ENCODE measurements at regions not wholly inside any gene's neighbourhood (a gene's known extent, or its start where the extent isn't known, plus 50 kb on each side); places are given as distances from the start of the nearest gene placed in this dataset.

DNA sequence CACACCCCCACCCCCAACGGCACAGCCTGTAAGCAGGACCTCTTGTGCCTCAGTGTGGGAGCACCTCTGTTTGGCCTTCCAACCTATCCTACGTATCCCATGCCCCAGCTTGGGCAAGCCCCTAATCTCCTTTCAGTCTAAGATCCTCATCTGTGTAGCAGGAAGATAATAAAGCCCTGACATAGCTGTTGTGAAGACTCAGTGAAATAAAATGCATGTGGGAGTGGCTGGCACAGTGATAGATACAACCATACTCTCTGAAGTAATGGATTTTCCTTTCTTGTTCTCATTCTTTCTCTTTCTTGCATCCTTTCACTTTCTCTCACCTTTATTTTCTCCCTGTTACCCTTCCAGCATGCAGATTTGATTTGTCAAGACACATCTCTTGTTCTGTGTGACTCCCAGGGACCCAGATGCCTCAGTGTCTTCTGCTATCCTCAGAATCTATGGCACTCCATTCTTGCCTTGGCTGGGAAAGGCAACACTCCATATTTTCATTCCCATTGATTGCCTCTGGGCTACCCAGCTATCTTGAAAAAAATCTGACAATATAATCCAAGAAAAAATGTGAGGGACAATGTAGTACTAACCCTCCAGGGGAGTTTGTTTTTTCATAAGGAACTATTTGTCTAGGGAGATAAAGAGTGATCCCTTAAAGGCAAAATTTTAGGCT is 207.2 kb upstream of the SETBP1 start:
- Histone ChIP-seq H3K4me3 (ENCODE audit: low read depth, low read length) (no peak overlapping the region), H3K4me1 (ENCODE audit: control insufficient read depth, insufficient read depth, low read length) (no peaks in the 10 kb centered on the region), H3K9me3 (ENCODE audit: control insufficient read depth, insufficient read depth, low read depth, low read length) (no peaks in the 10 kb centered on the region), H3K36me3 (ENCODE audit: control insufficient read depth in 2 of 2, insufficient read depth in 1 of 2, low read length in 2 of 2) (no peaks in the 10 kb centered on the region), H3K27ac (ENCODE audit: extremely low read depth, low read depth, low read length) (no peak overlapping the region)
- TF ChIP-seq, protein P1, sequence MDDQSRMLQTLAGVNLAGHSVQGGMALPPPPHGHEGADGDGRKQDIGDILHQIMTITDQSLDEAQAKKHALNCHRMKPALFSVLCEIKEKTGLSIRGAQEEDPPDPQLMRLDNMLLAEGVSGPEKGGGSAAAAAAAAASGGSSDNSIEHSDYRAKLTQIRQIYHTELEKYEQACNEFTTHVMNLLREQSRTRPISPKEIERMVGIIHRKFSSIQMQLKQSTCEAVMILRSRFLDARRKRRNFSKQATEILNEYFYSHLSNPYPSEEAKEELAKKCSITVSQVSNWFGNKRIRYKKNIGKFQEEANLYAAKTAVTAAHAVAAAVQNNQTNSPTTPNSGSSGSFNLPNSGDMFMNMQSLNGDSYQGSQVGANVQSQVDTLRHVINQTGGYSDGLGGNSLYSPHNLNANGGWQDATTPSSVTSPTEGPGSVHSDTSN (CRISPR knock-in tag; IDR thresholded peaks at IDR 0.05): no peak
- TF ChIP-seq ZNF473 (tag by site-specific recombination; IDR thresholded peaks at IDR 0.05) (no peak), ZNF112 (tag by site-specific recombination; IDR thresholded peaks at IDR 0.05) (no peak), ZNF596 (tag by site-specific recombination; IDR thresholded peaks at IDR 0.05) (no peak), SETDB1 (IDR thresholded peaks at IDR 0.05; ENCODE audit: insufficient read length, low read length) (no peak), ZBTB17 (tag by site-specific recombination; IDR thresholded peaks at IDR 0.05) (no peak), ZNF341 (tag by site-specific recombination; IDR thresholded peaks at IDR 0.05; ENCODE audit: low read depth) (no peak)
- TF ChIP-seq, protein P2, sequence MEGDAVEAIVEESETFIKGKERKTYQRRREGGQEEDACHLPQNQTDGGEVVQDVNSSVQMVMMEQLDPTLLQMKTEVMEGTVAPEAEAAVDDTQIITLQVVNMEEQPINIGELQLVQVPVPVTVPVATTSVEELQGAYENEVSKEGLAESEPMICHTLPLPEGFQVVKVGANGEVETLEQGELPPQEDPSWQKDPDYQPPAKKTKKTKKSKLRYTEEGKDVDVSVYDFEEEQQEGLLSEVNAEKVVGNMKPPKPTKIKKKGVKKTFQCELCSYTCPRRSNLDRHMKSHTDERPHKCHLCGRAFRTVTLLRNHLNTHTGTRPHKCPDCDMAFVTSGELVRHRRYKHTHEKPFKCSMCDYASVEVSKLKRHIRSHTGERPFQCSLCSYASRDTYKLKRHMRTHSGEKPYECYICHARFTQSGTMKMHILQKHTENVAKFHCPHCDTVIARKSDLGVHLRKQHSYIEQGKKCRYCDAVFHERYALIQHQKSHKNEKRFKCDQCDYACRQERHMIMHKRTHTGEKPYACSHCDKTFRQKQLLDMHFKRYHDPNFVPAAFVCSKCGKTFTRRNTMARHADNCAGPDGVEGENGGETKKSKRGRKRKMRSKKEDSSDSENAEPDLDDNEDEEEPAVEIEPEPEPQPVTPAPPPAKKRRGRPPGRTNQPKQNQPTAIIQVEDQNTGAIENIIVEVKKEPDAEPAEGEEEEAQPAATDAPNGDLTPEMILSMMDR (tag by site-specific recombination; IDR thresholded peaks at IDR 0.05): no peak
- TF ChIP-seq, protein P3, sequence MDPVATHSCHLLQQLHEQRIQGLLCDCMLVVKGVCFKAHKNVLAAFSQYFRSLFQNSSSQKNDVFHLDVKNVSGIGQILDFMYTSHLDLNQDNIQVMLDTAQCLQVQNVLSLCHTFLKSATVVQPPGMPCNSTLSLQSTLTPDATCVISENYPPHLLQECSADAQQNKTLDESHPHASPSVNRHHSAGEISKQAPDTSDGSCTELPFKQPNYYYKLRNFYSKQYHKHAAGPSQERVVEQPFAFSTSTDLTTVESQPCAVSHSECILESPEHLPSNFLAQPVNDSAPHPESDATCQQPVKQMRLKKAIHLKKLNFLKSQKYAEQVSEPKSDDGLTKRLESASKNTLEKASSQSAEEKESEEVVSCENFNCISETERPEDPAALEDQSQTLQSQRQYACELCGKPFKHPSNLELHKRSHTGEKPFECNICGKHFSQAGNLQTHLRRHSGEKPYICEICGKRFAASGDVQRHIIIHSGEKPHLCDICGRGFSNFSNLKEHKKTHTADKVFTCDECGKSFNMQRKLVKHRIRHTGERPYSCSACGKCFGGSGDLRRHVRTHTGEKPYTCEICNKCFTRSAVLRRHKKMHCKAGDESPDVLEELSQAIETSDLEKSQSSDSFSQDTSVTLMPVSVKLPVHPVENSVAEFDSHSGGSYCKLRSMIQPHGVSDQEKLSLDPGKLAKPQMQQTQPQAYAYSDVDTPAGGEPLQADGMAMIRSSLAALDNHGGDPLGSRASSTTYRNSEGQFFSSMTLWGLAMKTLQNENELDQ (tag by site-specific recombination; IDR thresholded peaks at IDR 0.05; ENCODE audit: low read depth): no peak
- TF ChIP-seq, protein P4, sequence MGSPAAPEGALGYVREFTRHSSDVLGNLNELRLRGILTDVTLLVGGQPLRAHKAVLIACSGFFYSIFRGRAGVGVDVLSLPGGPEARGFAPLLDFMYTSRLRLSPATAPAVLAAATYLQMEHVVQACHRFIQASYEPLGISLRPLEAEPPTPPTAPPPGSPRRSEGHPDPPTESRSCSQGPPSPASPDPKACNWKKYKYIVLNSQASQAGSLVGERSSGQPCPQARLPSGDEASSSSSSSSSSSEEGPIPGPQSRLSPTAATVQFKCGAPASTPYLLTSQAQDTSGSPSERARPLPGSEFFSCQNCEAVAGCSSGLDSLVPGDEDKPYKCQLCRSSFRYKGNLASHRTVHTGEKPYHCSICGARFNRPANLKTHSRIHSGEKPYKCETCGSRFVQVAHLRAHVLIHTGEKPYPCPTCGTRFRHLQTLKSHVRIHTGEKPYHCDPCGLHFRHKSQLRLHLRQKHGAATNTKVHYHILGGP (tag by site-specific recombination; IDR thresholded peaks at IDR 0.05): no peak
- TF ChIP-seq, protein P5, sequence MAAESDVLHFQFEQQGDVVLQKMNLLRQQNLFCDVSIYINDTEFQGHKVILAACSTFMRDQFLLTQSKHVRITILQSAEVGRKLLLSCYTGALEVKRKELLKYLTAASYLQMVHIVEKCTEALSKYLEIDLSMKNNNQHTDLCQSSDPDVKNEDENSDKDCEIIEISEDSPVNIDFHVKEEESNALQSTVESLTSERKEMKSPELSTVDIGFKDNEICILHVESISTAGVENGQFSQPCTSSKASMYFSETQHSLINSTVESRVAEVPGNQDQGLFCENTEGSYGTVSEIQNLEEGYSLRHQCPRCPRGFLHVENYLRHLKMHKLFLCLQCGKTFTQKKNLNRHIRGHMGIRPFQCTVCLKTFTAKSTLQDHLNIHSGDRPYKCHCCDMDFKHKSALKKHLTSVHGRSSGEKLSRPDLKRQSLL (tag by site-specific recombination; IDR thresholded peaks at IDR 0.05): no peak
- ChIA-PET POLR2A (no interaction called here), CTCF (interaction anchor here (0.6 kb wide), 1 partner anchor 802 kb away, joined by 3 read pairs; no protein-coding TSS in a partner anchor)

DNA sequence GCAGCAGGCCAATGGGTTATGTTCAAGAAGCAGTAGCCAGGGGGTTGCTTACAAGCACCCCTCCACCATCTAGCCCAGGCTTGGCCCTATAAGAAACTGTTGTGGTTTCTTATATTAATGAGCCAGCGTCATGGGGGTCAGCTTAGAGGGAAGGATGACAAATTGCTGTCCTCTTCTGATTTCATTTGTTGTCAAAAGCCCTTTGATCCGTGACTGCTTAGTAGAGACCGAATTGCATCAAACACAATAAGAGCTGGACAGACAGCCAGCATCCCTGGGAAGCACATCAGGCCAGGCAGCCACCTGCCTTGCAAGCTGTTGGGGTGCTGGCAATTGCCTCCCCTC is 206.6 kb upstream of the SETBP1 start:
- POLR2A ChIA-PET: no interaction called here
- no peak for TF ChIP-seq ZNF350 (tag by site-specific recombination; IDR thresholded peaks at IDR 0.05)
- TF ChIP-seq ZNF777 (tag by site-specific recombination; IDR thresholded peaks at IDR 0.05; ENCODE audit: borderline replicate concordance): no peak
- TF ChIP-seq ZNF221 (tag by site-specific recombination; IDR thresholded peaks at IDR 0.05; ENCODE audit: borderline replicate concordance): no peak
- TF ChIP-seq, protein P6, sequence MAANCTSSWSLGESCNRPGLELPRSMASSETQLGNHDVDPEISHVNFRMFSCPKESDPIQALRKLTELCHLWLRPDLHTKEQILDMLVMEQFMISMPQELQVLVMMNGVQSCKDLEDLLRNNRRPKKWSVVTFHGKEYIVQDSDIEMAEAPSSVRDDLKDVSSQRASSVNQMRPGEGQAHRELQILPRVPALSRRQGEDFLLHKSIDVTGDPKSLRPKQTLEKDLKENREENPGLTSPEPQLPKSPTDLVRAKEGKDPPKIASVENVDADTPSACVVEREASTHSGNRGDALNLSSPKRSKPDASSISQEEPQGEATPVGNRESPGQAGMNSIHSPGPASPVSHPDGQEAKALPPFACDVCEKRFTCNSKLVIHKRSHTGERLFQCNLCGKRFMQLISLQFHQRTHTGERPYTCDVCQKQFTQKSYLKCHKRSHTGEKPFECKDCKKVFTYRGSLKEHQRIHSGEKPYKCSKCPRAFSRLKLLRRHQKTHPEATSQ (tag by site-specific recombination; IDR thresholded peaks at IDR 0.05): no peak
- TF ChIP-seq ZNF558 (tag by site-specific recombination; IDR thresholded peaks at IDR 0.05): no peak
- TF ChIP-seq, protein P7, sequence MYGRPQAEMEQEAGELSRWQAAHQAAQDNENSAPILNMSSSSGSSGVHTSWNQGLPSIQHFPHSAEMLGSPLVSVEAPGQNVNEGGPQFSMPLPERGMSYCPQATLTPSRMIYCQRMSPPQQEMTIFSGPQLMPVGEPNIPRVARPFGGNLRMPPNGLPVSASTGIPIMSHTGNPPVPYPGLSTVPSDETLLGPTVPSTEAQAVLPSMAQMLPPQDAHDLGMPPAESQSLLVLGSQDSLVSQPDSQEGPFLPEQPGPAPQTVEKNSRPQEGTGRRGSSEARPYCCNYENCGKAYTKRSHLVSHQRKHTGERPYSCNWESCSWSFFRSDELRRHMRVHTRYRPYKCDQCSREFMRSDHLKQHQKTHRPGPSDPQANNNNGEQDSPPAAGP (tag by site-specific recombination; IDR thresholded peaks at IDR 0.05): no peak
- no peak for TF ChIP-seq HOXA7 (CRISPR knock-in tag; IDR thresholded peaks at IDR 0.05; ENCODE audit: borderline replicate concordance)
- TF ChIP-seq, protein P8, sequence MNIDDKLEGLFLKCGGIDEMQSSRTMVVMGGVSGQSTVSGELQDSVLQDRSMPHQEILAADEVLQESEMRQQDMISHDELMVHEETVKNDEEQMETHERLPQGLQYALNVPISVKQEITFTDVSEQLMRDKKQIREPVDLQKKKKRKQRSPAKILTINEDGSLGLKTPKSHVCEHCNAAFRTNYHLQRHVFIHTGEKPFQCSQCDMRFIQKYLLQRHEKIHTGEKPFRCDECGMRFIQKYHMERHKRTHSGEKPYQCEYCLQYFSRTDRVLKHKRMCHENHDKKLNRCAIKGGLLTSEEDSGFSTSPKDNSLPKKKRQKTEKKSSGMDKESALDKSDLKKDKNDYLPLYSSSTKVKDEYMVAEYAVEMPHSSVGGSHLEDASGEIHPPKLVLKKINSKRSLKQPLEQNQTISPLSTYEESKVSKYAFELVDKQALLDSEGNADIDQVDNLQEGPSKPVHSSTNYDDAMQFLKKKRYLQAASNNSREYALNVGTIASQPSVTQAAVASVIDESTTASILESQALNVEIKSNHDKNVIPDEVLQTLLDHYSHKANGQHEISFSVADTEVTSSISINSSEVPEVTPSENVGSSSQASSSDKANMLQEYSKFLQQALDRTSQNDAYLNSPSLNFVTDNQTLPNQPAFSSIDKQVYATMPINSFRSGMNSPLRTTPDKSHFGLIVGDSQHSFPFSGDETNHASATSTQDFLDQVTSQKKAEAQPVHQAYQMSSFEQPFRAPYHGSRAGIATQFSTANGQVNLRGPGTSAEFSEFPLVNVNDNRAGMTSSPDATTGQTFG (tag by site-specific recombination; IDR thresholded peaks at IDR 0.05; ENCODE audit: borderline replicate concordance): no peak
- no peak for TF ChIP-seq GLI4 (tag by site-specific recombination; IDR thresholded peaks at IDR 0.05)
- TF ChIP-seq ZNF311 (tag by site-specific recombination; IDR thresholded peaks at IDR 0.05; ENCODE audit: borderline replicate concordance): no peak

More for the DNA sequence above, 206.6 kb upstream of the SETBP1 start:
- H3K36me3 ChIP-seq (ENCODE audit: control insufficient read depth in 2 of 2, insufficient read depth in 1 of 2, low read length in 2 of 2): no peaks in the 10 kb centered on the region
- no peaks in the 10 kb centered on the region for H3K9me3 ChIP-seq (ENCODE audit: control insufficient read depth, insufficient read depth, low read depth, low read length)
- CTCF ChIA-PET: interaction anchor here (0.6 kb wide), 1 partner anchor 801 kb away, joined by 3 read pairs; no protein-coding TSS in a partner anchor
- no peak overlapping the region for H3K4me3 ChIP-seq (ENCODE audit: low read depth, low read length)
- no peaks in the 10 kb centered on the region for H3K4me1 ChIP-seq (ENCODE audit: control insufficient read depth, insufficient read depth, low read length)
- H3K27ac ChIP-seq (ENCODE audit: extremely low read depth, low read depth, low read length): no peak overlapping the region

All from HEK293 (cell line).